ENCODE measurements at regions not wholly inside any gene's neighbourhood (a gene's known extent, or its start where the extent isn't known, plus 50 kb on each side); places are given as distances from the start of the nearest gene placed in this dataset.

DNA sequence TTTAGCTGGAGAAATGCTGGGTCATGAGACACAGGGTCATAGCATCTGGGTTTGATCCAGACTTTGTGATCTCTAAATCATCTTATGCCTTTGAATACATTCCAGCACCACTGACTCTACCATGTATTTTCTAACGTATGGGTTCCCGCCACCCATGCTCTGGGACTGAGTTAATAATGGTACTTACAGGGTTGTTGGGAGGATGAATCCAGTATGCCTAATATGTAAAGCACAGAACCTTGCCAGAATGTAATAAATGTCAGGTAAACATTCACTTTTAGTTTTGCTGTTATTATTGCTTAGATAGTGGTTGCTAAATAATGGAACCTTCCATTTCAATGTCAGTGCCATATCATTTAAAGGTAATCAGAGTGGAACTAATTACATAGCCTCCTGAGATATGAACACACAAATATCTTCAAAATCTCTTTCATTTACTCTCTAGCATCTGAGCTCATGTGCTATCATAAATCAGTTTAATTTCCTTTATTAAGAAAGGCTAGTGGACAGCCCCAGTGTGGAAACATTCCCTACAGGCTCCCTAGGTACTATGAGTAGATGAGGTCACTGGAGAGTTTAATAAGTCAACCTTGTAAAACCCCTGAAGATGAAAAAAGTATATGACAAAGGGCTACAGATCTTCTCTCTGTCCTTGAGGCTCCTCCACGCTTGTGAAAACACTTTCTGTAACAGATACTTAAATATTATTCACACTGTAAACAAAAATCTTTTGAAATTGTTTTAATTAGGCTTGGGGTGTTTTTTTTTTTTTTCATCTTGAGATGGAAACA is 226.6 kb downstream of the ALDH8A1 start:
- no peak overlapping the region for H2BK5ac ChIP-seq (ENCODE audit: low read depth, low read length)

More for the DNA sequence above, 226.6 kb downstream of the ALDH8A1 start:
- no peak overlapping the region for H3K14ac ChIP-seq (ENCODE audit: insufficient read length)
- no peak overlapping the region for H3K27ac ChIP-seq (ENCODE audit: low read depth, low read length)
- H3K4me3 ChIP-seq (ENCODE audit: extremely low read depth in 1 of 4, insufficient read depth in 2 of 4, low read depth in 3 of 4, low read length in 4 of 4), result no peak overlapping the region
- H2BK15ac ChIP-seq (ENCODE audit: low read length), result no peak overlapping the region
- no peak overlapping the region for H3K9ac ChIP-seq (replicated peaks in 1 of 4; ENCODE audit: extremely low read depth in 1 of 4, low read depth in 3 of 4, low read length in 3 of 4)
- no peak overlapping the region for H2BK20ac ChIP-seq (ENCODE audit: low read length)
- no peaks in the 10 kb centered on the region for H3K27me3 ChIP-seq (replicated peaks in 1 of 4; ENCODE audit: control insufficient read depth in 3 of 4, extremely low read depth in 1 of 4, insufficient read depth in 3 of 4, low read length in 3 of 4)
- 91% methylated on average over 3 of the region's 3 CpGs; no CpG with 5 or more reads in 1 of the 2 experiments for WGBS, 2 experiments (ENCODE audit: extremely low coverage in 1 of 2, insufficient coverage in 1 of 2, insufficient read length in 1 of 2, insufficient replicate concordance in 2 of 2, low coverage in 1 of 2, low lambda C conversion rate in 2 of 2, missing lambda C conversion rate in 1 of 2)
- no peaks in the 10 kb centered on the region for H3K9me3 ChIP-seq (ENCODE audit: insufficient read depth in 2 of 2, low read depth in 1 of 2, low read length in 1 of 2)
- ChIA-PET CTCF (ENCODE audit: partially characterized antibody) (interaction anchor here (1.1 kb wide), 1 partner anchor 83 kb away, joined by 3 read pairs; no protein-coding TSS in a partner anchor), POLR2A (ENCODE audit: partially characterized antibody) (no interaction called here)
- H3K18ac ChIP-seq (ENCODE audit: extremely low read depth, low read length), result no peak overlapping the region
- no peak for DNase-seq (ENCODE audit: low read depth in 1 of 2, low spot score in 2 of 2)
- H2AFZ ChIP-seq (ENCODE audit: low read length), result no peak overlapping the region
- no peak overlapping the region for H4K5ac ChIP-seq (ENCODE audit: insufficient read length, low read depth, low read length)
- no peaks in the 10 kb centered on the region for H3K79me2 ChIP-seq (ENCODE audit: control insufficient read depth in 1 of 2, insufficient read depth in 2 of 2, low read length in 2 of 2)
- H3K23me2 ChIP-seq (ENCODE audit: low read depth, low read length), result no peaks in the 10 kb centered on the region
- no peaks in the 10 kb centered on the region for H3K4me1 ChIP-seq (replicated peaks in 1 of 4; ENCODE audit: control insufficient read depth in 3 of 4, insufficient read depth in 4 of 4, low read length in 3 of 4)
- H2BK12ac ChIP-seq (ENCODE audit: low read depth, low read length), result no peak overlapping the region
- no peak overlapping the region for H3K4ac ChIP-seq (replicated peaks; ENCODE audit: insufficient read length, low read depth, low read length)
- no peak for FAIRE-seq
- no peak overlapping the region for H3K56ac ChIP-seq (replicated peaks; ENCODE audit: insufficient read length, low read depth, low read length)
- H3K36me3 ChIP-seq (ENCODE audit: control insufficient read depth in 2 of 4, insufficient read depth in 4 of 4, low read length in 3 of 4), result no peaks in the 10 kb centered on the region
- H4K20me1 ChIP-seq (replicated peaks in 1 of 2; ENCODE audit: control insufficient read depth in 1 of 2, insufficient read depth in 2 of 2, low read length in 2 of 2), result no peaks in the 10 kb centered on the region
- H2AK5ac ChIP-seq (ENCODE audit: low read depth, low read length), result no peak overlapping the region
- H4K8ac ChIP-seq (ENCODE audit: extremely low read depth, insufficient read depth, low read length), result no peak overlapping the region
- H3K79me1 ChIP-seq (ENCODE audit: low read depth, low read length), result no peaks in the 10 kb centered on the region
- no peak overlapping the region for H3K23ac ChIP-seq (ENCODE audit: insufficient read length)
- H4K91ac ChIP-seq (replicated peaks; ENCODE audit: insufficient read length, low read length), result no peak overlapping the region
- H3K4me2 ChIP-seq (ENCODE audit: insufficient read depth in 1 of 2, low read depth in 2 of 2, low read length in 2 of 2), result no peak overlapping the region
- no peak overlapping the region for H2BK120ac ChIP-seq (replicated peaks; ENCODE audit: low read depth, low read length)
- TF ChIP-seq RFX5 (IDR thresholded peaks at IDR 0.05; ENCODE audit: borderline replicate concordance, low read depth, low read length) (no peak), CREB1 (IDR thresholded peaks at IDR 0.05) (no peak)
